GM12872 (cell line): ENCODE measurements at regions not wholly inside any gene's neighbourhood (a gene's known extent, or its start where the extent isn't known, plus 50 kb on each side); places are given as distances from the start of the nearest gene placed in this dataset.

Experiments used
- CTCF ChIP-seq: IDR thresholded peaks from 3 replicates; pipeline ENCODE4 v1.5.1; 2011; ENCODE audit warnings: low read depth, mild to moderate bottlenecking, low read length, moderate library complexity; ENCODE audit not compliant: insufficient read depth

- no peak for TF ChIP-seq CTCF
These were observed 130.2 kb downstream of the GPR37 start for GRCh38 chr7:124635416-124635815.

GRCh38 chr7:124633740-124634139 lies 131.9 kb downstream of the GPR37 start:
- no peak for TF ChIP-seq CTCF

DNA sequence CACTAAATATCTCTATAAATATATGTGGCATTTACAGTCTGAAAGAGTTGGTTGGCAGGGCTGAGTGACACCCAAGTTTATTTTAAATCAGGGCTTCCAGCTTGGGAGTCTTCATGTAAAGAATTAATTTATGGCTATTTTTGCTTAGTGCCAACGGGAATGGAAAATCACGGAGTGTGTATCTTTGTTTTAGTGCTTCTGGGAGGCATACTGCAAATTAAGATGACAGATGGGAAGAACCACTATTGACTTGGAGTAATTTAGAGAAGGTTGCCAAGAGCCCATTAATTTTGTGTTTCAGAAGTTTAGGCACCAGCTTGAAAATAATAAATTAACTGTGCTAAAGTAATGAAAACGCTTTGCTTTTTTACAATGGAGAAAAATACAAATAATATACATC lies 135.2 kb downstream of the GPR37 start:
- TF ChIP-seq CTCF = no peak

DNA sequence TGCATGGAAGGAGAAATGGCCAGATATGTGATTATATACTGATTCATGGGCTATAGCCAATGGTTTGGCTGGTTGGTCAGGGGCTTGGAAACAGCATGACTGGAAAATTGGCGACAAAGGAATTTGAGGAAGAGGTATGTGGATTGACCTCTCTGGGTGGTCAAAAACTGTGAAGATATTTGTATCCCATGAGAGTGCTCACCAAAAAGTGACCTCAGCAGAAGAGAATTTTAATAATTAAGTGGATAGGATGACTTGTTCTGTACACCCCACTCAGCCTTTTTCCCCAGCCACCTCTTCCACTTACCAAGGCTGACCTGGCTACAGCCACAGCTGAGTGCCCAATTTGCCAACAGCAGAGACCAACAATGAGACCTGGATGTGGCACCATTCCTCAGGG lies 146.7 kb downstream of the GPR37 start:
- TF ChIP-seq CTCF = no peak

- no peak for TF ChIP-seq CTCF
These were observed 162.5 kb downstream of the GPR37 start for GRCh38 chr7:124603066-124603465.

- TF ChIP-seq CTCF = no peak
These were observed 168.1 kb downstream of the GPR37 start for GRCh38 chr7:124597509-124597908.

GRCh38 chr7:124596881-124597280 lies 168.7 kb downstream of the GPR37 start:
- TF ChIP-seq CTCF = no peak

- no peak for TF ChIP-seq CTCF
These were observed 174.8 kb downstream of the GPR37 start for GRCh38 chr7:124590814-124591213.
